C4-2B (cell line): ENCODE measurements at regions not wholly inside any gene's neighbourhood (a gene's known extent, or its start where the extent isn't known, plus 50 kb on each side); places are given as distances from the start of the nearest gene placed in this dataset.

Source experiments
- ZFX ChIP-seq: fragments of 450-650 bp; IDR thresholded peaks from 2 replicates; pipeline ENCODE4 v1.6.1; 2017
- TF ChIP-seq, protein P1 (sequence below): fragments of 450-650 bp; conservative IDR thresholded peaks from 2 replicates; pipeline ENCODE4 v1.5.1; 2017; ENCODE audit warnings: mild to moderate bottlenecking

DNA sequence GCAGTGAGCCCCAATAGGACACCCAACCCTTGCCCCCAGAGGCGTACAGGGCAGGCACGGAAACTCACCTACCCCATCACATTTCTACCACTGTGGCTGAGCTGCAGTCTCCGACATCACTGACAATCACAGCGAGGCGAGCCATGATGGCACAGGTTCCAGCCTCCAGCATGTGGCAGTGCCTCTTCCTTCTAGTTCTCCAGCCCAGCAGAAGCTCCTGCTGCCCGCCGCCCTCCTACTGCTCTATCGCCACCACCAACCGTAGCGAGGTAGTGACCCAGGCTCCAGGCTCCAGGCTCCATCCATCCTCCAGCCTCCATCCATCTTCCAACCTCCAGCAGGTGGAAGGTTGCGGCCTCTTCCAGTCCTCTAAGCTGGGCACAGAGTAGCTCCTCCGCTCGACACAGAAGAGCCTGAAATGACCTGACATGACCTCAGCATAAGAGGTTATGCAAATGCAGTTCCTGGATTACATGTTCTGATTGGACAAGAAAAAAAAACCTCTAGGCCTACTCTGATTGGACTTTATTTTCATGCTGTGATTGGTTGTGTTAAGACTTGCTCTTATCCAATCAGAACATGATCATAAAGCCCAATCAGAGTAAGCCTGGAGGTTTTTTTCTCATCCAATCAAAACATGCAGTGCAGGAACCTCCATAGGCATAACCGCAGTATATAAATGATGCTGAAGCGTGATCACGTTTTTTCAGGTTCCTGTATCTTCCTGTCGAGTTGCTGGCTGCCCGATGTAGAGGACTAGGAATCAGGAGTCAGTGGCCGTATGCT, 438.9 kb upstream of the ZNF337 start:
- TF ChIP-seq, protein P1, sequence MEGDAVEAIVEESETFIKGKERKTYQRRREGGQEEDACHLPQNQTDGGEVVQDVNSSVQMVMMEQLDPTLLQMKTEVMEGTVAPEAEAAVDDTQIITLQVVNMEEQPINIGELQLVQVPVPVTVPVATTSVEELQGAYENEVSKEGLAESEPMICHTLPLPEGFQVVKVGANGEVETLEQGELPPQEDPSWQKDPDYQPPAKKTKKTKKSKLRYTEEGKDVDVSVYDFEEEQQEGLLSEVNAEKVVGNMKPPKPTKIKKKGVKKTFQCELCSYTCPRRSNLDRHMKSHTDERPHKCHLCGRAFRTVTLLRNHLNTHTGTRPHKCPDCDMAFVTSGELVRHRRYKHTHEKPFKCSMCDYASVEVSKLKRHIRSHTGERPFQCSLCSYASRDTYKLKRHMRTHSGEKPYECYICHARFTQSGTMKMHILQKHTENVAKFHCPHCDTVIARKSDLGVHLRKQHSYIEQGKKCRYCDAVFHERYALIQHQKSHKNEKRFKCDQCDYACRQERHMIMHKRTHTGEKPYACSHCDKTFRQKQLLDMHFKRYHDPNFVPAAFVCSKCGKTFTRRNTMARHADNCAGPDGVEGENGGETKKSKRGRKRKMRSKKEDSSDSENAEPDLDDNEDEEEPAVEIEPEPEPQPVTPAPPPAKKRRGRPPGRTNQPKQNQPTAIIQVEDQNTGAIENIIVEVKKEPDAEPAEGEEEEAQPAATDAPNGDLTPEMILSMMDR = no peak
- no peak for TF ChIP-seq ZFX
